Left kidney (tissue), 1 donor: ENCODE measurements at regions not wholly inside any gene's neighbourhood (a gene's known extent, or its start where the extent isn't known, plus 50 kb on each side); places are given as distances from the start of the nearest gene placed in this dataset.
"Not testable (repeated sequence)": the region's sequence is repeated elsewhere in the genome, so short reads cannot be mapped to it uniquely, and the experiment has no call there.

Source experiments
- DNase-seq: peaks from one replicate; pipeline ENCODE4 v3.0.0-alpha.2; 2013

DNA sequence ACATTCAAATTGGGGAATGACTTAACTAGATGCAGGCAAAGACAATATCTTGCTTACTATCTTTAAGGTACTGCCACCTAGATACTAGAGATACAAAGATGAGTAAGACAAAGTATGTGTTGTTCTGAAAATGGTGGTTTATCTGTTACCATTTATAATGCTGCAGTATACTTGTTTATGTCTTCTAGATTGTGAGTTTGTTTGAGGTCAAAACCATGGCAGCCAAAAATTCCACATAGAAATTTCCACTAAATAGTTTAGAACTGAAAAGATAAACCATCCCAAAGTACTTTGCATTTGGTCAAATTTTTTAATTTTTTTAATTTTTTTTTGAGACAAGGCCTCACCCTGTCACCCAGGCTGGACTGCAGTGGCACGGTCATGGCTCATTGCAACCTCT is 150.8 kb downstream of the SOX4 start:
- DNase-seq: no peak

DNA sequence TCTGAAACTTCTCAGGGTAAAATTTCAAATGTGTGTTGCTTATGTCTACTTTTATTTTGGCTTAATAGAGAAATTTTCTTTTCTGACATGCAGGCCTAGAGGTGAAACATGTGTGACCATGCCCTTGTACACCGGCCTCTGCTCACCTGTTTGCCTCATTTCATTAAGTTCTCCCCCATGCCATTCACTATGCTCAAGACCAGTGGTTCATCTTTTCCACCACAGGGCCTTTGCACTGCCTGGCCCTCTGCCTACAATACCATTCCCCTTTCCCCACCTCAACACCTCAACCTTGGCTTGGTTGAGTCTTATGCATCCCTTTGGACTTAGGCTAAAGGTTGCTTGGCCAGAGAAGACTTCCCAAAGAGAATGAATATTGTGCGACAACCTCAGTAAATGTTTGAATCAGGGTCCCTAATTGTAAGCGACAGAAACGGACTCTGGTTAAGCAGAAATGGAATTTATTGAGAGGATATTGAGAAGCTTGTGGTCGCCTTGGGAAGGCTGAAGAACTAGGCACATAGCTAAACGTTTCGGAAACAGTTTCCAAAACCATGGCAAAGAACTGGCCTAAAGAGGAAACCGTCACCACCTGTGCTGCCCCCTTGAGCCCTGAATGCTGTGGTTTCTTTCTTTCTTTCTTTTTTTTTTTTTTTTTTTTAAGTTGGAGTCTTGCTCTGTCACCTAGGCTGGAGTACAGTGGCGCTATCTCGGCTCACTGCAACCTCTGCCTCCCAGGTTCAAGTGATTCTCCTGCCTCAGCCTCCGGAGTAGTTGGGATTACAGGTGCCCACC is 152.2 kb downstream of the SOX4 start:
- DNase-seq: no peak

DNA sequence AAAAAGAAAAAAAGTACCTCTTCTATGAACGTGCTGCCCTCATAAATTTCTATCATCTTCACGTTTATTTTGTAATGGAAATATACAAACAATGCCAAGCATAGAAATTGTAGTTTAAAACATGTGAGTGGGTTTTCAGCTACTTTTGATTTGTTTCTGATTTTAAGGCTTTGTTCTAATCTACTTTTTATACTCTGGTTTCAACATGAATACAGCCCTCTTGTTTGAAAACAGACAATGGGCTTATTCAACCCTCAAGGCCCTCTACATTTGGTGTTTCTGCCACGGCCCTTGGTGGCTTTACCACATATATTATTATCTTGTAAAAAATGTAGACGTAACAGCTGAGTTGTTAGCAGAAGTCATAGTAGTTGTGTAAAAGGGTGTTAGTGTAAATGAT is 153.9 kb downstream of the SOX4 start:
- no peak for DNase-seq

DNA sequence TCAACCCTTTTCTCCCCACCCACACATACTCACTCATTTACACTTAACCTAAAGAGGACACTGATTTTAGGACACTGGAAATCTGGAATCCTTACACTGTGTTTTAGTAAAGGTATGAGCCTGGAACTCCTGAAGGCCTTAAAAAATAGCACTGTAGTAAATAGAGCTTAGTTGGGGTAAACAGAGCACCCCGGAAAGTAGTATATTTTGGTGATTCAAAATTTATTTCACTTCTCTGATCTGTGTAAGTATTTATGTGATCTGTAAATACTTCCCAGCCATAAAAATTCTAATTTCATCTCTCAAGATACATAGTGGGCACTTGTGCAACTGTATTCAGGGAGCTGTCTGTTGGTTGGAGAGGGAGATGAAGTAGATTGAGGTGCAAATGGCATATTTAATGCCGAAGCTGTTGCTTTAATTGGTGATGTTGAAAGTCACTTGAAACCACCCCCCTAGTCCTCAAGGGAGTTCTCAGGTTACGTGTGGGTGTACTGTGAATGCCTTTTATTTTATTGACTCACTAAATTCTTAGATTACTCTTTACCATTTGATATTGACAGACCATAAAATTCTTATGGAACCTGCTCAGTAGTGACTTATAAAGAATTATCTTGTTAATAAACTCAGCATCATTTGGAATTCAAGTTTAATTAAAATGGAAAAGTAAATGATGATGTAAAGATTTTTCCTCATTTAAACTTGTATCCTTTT is 154.9 kb downstream of the SOX4 start:
- no peak for DNase-seq

DNA sequence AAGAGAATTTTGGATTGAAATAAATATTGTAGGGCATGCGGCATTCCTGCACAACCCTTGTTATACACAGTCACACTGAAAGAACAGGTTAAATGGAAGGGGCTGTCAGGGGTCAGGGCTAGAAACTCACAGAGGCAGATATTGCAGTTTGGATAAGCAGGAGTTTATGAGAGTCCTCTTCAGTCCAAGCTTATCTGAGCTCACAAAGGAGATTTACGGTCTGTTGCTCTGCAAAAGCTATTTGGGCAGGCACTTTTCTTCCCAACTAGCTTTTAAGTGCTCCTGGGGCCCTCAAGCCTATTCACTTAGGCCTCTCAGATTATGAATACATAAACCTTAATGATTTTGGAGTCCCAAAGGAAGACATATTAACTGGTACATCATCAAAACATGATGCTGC is 156.2 kb downstream of the SOX4 start:
- no peak for DNase-seq

DNA sequence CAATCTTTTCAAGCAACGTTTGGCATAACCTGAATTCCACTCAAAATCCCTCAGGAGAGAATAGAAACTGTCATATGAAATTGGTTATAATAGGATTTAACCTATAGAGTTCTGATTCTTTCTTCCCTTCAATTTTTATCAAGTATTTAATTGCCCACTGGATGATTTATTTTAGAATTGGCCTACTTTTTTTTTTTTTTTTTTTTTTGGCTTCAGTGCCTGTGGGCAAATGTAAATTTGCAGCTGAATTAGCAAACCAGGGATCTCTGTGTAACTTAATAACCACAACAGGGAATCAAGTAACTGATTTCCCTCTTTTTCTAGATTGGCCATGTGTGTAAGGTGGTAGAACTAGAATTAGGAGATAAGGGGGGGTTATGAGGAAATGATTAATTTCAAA is 157.0 kb downstream of the SOX4 start:
- no peak for DNase-seq

- no peak for DNase-seq
Observed at GRCh38 chr6:21751608-21752007, 158.1 kb downstream of the SOX4 start.

DNA sequence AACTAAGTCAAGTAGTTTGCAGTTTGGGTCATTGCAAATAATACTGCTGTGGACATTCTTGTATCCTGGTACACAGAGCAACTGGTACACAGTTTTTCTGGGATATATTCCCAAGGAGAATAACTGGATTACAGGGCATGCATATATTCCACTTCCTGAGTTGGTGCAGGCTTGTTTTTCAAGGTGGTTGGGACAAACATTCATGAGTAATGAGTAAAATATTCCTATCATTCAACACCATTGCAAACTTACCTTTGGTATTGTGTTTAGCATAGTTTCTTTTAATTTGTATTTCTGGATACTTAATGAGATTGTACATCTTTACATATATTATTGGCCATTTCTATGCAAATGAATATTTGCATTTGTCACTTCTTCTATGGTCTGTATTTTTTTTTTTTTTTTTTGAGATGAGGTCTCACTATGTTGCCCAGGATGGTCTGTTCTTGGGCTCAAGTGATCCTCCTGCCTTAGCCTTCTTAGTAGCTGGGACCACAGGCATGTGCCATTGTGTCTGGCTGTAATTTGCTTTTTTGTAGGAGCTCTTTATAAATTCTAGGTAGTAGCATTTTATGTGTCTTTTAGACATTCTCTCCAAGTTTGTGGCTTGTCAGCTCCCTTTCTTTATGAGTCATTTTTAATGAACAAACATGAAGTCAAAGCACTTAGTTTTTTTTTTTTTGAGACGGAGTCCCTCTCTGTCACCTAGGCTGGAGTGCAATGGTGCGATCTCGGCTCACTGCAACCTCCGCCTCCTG is 158.7 kb downstream of the SOX4 start:
- no peak for DNase-seq

- no peak for DNase-seq
Observed at GRCh38 chr6:21753241-21754108, 159.9 kb downstream of the SOX4 start.

GRCh38 chr6:21754891-21755290 is 161.3 kb downstream of the SOX4 start:
- DNase-seq: no peak

DNA sequence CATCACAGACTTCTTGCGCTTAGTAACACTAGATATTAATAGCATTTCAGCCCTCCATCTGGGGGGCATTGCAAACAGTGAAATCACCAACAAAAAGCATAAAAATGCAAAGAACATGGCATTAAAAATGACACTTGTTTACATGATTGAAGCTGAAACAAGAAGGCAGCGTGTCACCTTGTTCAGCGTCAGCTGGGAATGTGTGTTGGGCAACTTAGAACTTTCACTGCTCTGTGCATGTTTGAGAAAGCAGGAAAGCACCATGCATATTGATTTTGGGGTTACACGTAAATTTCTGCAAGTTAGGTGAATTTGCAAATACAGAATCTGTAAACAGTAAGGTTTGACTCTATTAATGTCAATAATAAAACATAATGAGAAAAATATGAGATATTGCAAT is 162.9 kb downstream of the SOX4 start:
- no peak for DNase-seq

DNA sequence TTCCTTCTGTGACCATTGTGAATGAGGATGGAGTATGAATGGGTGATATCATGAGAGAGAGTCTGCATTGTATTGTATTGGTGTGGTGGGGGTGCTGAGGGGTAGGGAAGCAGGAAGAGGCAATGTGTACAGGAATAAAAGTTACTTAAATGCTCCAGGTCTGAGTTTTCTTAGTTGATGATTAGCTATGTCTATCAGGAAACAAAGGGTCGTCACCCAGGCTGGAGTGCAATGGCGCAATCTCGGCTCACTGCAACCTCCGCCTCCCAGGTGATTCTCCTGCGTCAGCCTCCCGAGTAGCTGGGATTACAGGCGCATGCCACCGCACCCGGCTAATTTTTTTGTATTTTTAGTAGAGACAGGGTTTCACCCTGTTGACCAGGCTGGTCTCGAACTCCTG is 163.8 kb downstream of the SOX4 start:
- not testable (repeated sequence) for DNase-seq

GRCh38 chr6:21759721-21760120 is 166.2 kb downstream of the SOX4 start:
- DNase-seq: no peak

GRCh38 chr6:21761053-21761730 is 167.6 kb downstream of the SOX4 start:
- not testable (repeated sequence) for DNase-seq

GRCh38 chr6:21764989-21765388 is 171.4 kb downstream of the SOX4 start:
- no peak for DNase-seq

- no peak for DNase-seq
Observed at GRCh38 chr6:21767891-21768648, 174.5 kb downstream of the SOX4 start.

- DNase-seq: no peak
Observed at GRCh38 chr6:21769405-21769861, 175.9 kb downstream of the SOX4 start.

DNA sequence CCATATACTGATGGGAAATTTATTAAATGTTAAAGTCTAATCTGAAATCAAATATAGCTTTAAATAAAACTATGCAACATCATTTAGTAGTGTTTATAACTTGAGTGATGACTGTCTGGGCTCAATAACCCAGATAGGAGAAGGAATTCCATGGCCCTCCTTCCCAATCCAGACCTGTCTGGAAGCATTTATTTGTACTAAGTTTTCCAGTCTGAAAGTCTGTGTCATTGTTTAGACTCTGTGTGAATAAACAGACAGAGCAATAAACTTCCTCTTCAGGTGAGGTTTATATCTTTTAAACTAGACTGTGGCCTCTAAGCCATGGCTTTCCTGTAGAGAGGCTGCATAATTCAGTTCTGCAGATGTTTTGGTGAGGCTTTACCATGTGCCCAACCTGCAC is 176.4 kb downstream of the SOX4 start:
- no peak for DNase-seq

GRCh38 chr6:21771626-21772320 is 178.2 kb downstream of the SOX4 start:
- no peak for DNase-seq

- DNase-seq: no peak
Observed at GRCh38 chr6:21772477-21772876, 178.9 kb downstream of the SOX4 start.
